HepG2 (cell line): ENCODE measurements at regions not wholly inside any gene's neighbourhood (a gene's known extent, or its start where the extent isn't known, plus 50 kb on each side); places are given as distances from the start of the nearest gene placed in this dataset.

ENCODE experiments used
- KLF13 ChIP-seq: sonication (generic); formaldehyde crosslinking; IDR thresholded peaks from 2 replicates; pipeline ENCODE4 v1.4.0; 2020; ENCODE audit warnings: mild to moderate bottlenecking, missing genetic modification reagents
- TBP ChIP-seq: sonication (generic); formaldehyde crosslinking; IDR thresholded peaks from 2 replicates; pipeline ENCODE4 v1.5.0; 2020; ENCODE audit warnings: missing genetic modification reagents
- YY1 ChIP-seq: IDR thresholded peaks from 2 replicates; pipeline ENCODE4 v1.6.1; 2011; ENCODE audit warnings: low read length, low read depth, moderate library complexity, mild to moderate bottlenecking; ENCODE audit not compliant: insufficient read depth, insufficient replicate concordance

- TF ChIP-seq YY1 (no peak), TBP (CRISPR knock-in tag) (no peak), KLF13 (CRISPR knock-in tag) (no peak)
Measured at GRCh38 chr7:80311313-80311712, 176.7 kb downstream of the GNAI1 start.
